HG03135 (cell line): ENCODE measurements at regions not wholly inside any gene's neighbourhood (a gene's known extent, or its start where the extent isn't known, plus 50 kb on each side); places are given as distances from the start of the nearest gene placed in this dataset.

Experiments
- ATAC-seq: cut with Tn5 transposase; IDR thresholded peaks from one replicate; pipeline ENCODE4 v1.9.1; 2021; ENCODE audit warnings: mild to moderate bottlenecking, moderate library complexity; ENCODE audit not compliant: unreplicated experiment

- no peak for ATAC-seq
Observed at GRCh38 chr9:80437825-80438224, 866.1 kb downstream of the TLE4 start.

GRCh38 chr9:80437091-80437640 lies 865.4 kb downstream of the TLE4 start:
- no peak for ATAC-seq

- ATAC-seq: no peak
Observed at GRCh38 chr9:80435591-80435990, 863.8 kb downstream of the TLE4 start.

- ATAC-seq: no peak
Observed at GRCh38 chr9:80426992-80427391, 855.2 kb downstream of the TLE4 start.

- no peak for ATAC-seq
Observed at GRCh38 chr9:80417211-80417773, 845.5 kb downstream of the TLE4 start.

- no peak for ATAC-seq
Observed at GRCh38 chr9:80410106-80410505, 838.3 kb downstream of the TLE4 start.

- no peak for ATAC-seq
Observed at GRCh38 chr9:80407220-80407619, 835.5 kb downstream of the TLE4 start.

- ATAC-seq: no peak
Observed at GRCh38 chr9:80401243-80401642, 829.5 kb downstream of the TLE4 start.

GRCh38 chr9:80400624-80401230 lies 829.0 kb downstream of the TLE4 start:
- ATAC-seq: no peak

- ATAC-seq: no peak
Observed at GRCh38 chr9:80399606-80400005, 827.8 kb downstream of the TLE4 start.

- no peak for ATAC-seq
Observed at GRCh38 chr9:80387828-80388227, 816.1 kb downstream of the TLE4 start.

GRCh38 chr9:80385246-80385645 lies 813.5 kb downstream of the TLE4 start:
- ATAC-seq: no peak

GRCh38 chr9:80383331-80383730 lies 811.6 kb downstream of the TLE4 start:
- ATAC-seq: no peak

GRCh38 chr9:80382211-80382891 lies 810.6 kb downstream of the TLE4 start:
- no peak for ATAC-seq

- no peak for ATAC-seq
Observed at GRCh38 chr9:80380301-80380700, 808.5 kb downstream of the TLE4 start.

- ATAC-seq: no peak
Observed at GRCh38 chr9:80378669-80379293, 807.0 kb downstream of the TLE4 start.

GRCh38 chr9:80376180-80376579 lies 804.4 kb downstream of the TLE4 start:
- no peak for ATAC-seq

- ATAC-seq: no peak
Observed at GRCh38 chr9:80375477-80375876, 803.7 kb downstream of the TLE4 start.

- no peak for ATAC-seq
Observed at GRCh38 chr9:80369641-80370040, 797.9 kb downstream of the TLE4 start.

GRCh38 chr9:80366626-80367025 lies 794.9 kb downstream of the TLE4 start:
- no peak for ATAC-seq

- no peak for ATAC-seq
Observed at GRCh38 chr9:80359941-80360881, 788.4 kb downstream of the TLE4 start.
